GM19023 (cell line): ENCODE measurements at regions not wholly inside any gene's neighbourhood (a gene's known extent, or its start where the extent isn't known, plus 50 kb on each side); places are given as distances from the start of the nearest gene placed in this dataset.
"Not testable (repeated sequence)": the region's sequence is repeated elsewhere in the genome, so short reads cannot be mapped to it uniquely, and the experiment has no call there.

Experiments
- ATAC-seq: cut with Tn5 transposase; IDR thresholded peaks from one replicate; pipeline ENCODE4 v1.9.1; 2021; ENCODE audit warnings: mild to moderate bottlenecking, moderate library complexity; ENCODE audit not compliant: unreplicated experiment

GRCh38 chr9:2277133-2277532 is 262.0 kb downstream of the SMARCA2 start:
- ATAC-seq = not testable (repeated sequence)

DNA sequence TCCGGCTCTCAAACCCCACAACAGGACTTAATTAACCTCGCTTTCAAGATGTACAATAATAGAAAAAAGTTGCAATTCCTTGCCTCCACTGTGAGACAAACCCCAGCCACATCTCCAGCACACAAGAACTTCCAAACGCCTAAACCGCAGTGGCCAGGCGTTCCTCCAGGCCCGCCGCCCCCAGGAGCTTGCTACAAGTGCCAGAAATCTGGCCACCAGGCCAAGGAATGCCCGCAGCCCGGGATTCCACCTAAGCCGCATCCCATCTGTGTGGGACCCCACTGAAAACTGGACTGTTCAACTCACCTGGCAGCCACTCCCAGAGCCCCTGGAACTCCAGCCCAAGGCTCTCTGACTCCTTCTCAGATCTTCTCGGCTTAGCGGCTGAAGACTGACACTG is 262.5 kb downstream of the SMARCA2 start:
- not testable (repeated sequence) for ATAC-seq

GRCh38 chr9:2279138-2279537 is 264.0 kb downstream of the SMARCA2 start:
- not testable (repeated sequence) for ATAC-seq

GRCh38 chr9:2281031-2281802 is 266.1 kb downstream of the SMARCA2 start:
- no peak for ATAC-seq

DNA sequence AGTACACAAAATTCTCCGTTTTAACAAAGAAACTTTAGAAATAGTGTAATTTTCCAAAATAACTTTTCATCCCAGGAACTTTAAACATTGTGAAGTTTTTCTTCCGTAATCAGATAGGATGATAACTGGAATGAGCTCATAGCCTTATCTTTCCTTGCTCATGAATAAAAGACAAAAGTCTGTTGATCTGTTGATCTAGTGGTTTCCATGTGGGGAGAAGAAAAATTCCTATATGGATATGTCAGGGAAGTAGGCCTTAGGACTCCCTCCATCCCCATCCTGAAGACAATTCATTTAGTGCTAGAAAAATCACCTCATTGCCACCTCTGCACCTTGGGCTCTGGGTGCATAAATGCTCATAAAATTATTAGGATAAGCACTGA is 266.6 kb downstream of the SMARCA2 start:
- ATAC-seq = no peak

DNA sequence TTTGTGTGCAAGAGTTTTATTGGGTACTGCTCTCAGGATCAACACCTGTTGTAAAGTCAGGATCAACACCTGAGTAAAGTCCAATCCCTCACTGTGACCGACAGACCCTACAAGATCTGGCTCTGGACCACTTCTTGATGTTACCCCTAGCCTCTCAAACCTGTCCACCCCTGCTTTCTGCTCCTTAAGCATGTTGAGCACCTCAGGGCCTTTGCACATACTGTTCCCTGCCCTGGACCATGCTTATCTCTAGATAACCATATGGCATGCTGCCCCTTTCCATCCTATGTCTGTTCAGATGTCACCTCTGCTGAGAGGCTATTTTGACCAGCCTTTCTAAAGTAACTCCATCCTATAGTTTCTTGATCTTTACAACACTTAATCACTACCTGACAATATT is 269.6 kb downstream of the SMARCA2 start:
- ATAC-seq = no peak

- ATAC-seq = no peak
These were observed 270.5 kb downstream of the SMARCA2 start for GRCh38 chr9:2285416-2286332.

DNA sequence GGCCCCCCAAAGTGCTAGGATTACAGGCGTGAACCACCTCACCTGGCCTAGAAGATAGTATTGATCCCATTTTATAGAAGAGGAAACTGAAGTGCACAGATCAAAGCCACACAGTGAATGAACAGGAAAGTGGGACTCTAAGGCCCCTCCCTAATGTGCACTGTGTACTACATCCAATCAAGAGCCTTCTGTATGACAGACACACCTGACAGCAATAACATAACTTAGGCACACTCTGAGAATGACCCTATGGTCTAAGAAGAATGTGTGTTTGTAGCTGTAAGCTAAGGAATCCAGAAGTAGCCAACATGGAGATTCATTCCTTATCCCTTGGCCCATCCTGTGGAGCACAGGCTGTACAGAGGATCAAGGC is 271.2 kb downstream of the SMARCA2 start:
- no peak for ATAC-seq

GRCh38 chr9:2286825-2287455 is 271.8 kb downstream of the SMARCA2 start:
- ATAC-seq = no peak

GRCh38 chr9:2288309-2288708 is 273.2 kb downstream of the SMARCA2 start:
- no peak for ATAC-seq

DNA sequence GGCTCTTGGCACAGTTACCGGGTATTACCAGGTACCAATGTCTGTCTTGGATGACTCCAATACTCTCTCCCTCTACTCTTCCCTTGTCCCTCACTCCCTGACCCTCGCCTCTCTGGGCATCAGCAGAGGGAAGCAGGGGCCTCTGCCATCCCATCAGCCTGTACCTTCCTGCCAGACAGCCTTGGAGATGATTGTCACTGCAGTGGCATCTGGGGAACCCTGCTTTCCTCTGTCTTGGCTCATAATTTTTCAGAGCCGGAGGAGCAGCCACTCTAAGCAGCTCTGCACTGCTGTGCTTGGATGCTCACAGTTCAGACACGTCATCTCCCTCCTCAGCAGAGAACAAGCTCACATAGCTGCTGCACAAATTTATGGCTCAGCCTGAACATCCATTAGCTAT is 274.1 kb downstream of the SMARCA2 start:
- ATAC-seq = no peak

DNA sequence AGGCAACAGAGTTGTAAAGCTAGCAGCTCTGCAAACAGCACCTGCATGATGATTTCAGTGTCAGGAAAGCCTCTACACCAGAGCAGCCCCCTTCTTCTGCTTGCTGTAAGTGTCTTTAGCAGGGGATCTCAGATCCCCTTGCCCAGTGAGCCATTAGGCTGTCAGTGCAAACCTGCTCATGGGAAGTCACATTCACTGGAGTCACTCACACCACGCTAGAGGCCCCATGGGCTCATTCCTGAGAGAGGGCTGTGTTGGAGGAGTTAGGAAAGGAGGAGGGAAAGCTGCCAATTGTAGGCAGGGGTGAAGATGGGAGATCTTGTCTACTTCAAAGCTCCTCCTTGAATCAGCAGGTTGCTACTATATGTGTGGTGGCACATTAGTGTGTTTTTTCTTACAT is 275.2 kb downstream of the SMARCA2 start:
- ATAC-seq = no peak

GRCh38 chr9:2291980-2292704 is 277.0 kb downstream of the SMARCA2 start:
- ATAC-seq = no peak

- ATAC-seq = no peak
These were observed 277.6 kb downstream of the SMARCA2 start for GRCh38 chr9:2292733-2293132.

- ATAC-seq = no peak
These were observed 282.6 kb downstream of the SMARCA2 start for GRCh38 chr9:2297771-2298170.

GRCh38 chr9:2298217-2298616 is 283.1 kb downstream of the SMARCA2 start:
- ATAC-seq = no peak

- ATAC-seq = no peak
These were observed 284.2 kb downstream of the SMARCA2 start for GRCh38 chr9:2299156-2299842.

GRCh38 chr9:2299843-2300205 is 284.7 kb downstream of the SMARCA2 start:
- ATAC-seq = no peak

DNA sequence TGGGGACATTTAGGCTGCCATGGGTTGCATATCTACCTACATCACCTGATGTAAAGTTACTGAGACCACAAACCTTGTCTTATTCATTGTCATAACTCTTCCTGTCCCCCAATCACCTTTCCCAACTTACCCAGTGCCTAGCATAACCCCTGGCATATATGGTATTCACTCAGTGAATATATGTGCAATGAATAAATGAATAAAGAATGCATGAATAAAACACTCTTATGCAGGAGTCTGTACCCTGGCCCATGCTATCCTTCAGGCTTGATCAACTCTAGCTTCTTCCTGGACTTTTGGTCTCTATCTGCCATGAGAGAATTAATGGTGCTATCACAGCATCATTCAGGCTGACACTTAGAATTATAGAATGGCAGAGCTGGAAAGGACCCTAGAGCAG is 285.2 kb downstream of the SMARCA2 start:
- ATAC-seq = no peak

GRCh38 chr9:2302606-2303005 is 287.5 kb downstream of the SMARCA2 start:
- ATAC-seq = no peak
